A549 (cell line): ENCODE measurements at regions not wholly inside any gene's neighbourhood (a gene's known extent, or its start where the extent isn't known, plus 50 kb on each side); places are given as distances from the start of the nearest gene placed in this dataset.

Experiments used
- ATAC-seq, 2 experiments: fragments of 200-7000 bp in 1 of 2; fragments of >200 bp in 1 of 2; cut with Nextera tagmentation in 1 of 2; cut with Tn5 transposase in 1 of 2; 3 replicates each; pipeline versions ENCODE4 v1.8.0 to v1.9.1; 2018 to 2020; ENCODE audit warnings: mild to moderate bottlenecking in 1 of 2, moderate library complexity in 1 of 2
- CTCF ChIA-PET: fragments of 300-600 bp; sonication (Branson Sonifier 250); formaldehyde crosslinking; extraction: SDS; loops from one replicate; lab custom pipeline; 2021; ENCODE audit warnings: antibody characterized with exemption, inconsistent platforms; lab: Yijun Ruan, JAX
- POLR2A ChIA-PET: fragments of 350-600 bp; formaldehyde crosslinking; extraction: SDS; loops from one replicate; lab custom pipeline; 2021; ENCODE audit warnings: antibody characterized with exemption, inconsistent platforms; lab: Yijun Ruan, JAX
- DNase-seq, 2 experiments: peaks; one replicate each; pipeline versions ENCODE4 v3.0.0 to v3.0.0-alpha.2; 2011 to 2016; ENCODE audit warnings: low read depth in 1 of 2, low spot score in 1 of 2
- FAIRE-seq: peaks from 2 replicates; lab custom pipeline; 2011; peaks lifted over from hg19 to GRCh38; lab: Jason Lieb, UNC
- H3K27ac ChIP-seq, 2 experiments: fragments of >200 bp; sonication (Bioruptor Twin); formaldehyde crosslinking; 3 replicates each; pipeline ENCODE4 v1.5.1; 2016 to 2017
- H3K4me1 ChIP-seq: fragments of >200 bp; sonication (Bioruptor Twin); formaldehyde crosslinking; 3 replicates; pipeline ENCODE4 v1.6.1; 2016
- H3K4me2 ChIP-seq: fragments of >200 bp; sonication (Bioruptor Twin); formaldehyde crosslinking; 3 replicates; pipeline ENCODE4 v1.6.1; 2016
- H3K4me3 ChIP-seq: fragments of >200 bp; sonication (Bioruptor Twin); formaldehyde crosslinking; 3 replicates; pipeline ENCODE4 v1.5.1; 2016
- H3K9me3 ChIP-seq: fragments of >200 bp; sonication (Bioruptor Twin); formaldehyde crosslinking; 3 replicates; pipeline ENCODE4 v1.6.1; 2016
- ATOH8 ChIP-seq: fragments of 250-450 bp; sonication (Bioruptor Pico); IDR thresholded peaks from 2 replicates; pipeline ENCODE4 v1.5.0; 2020; ENCODE audit warnings: low read depth, mild to moderate bottlenecking, moderate library complexity
- CBX2 ChIP-seq: fragments of 200-600 bp; sonication (generic); IDR thresholded peaks from 2 replicates; pipeline ENCODE4 v1.6.1; 2016; ENCODE audit warnings: low read depth, mild to moderate bottlenecking, borderline replicate concordance
- CEBPB ChIP-seq, 2 experiments: fragments of >200 bp in 1 of 2; sonication (Bioruptor Twin) in 1 of 2; formaldehyde crosslinking in 1 of 2; IDR thresholded peaks; 2 replicates each; pipeline ENCODE4 v1.6.1; 2012 to 2016
- CHD4 ChIP-seq: fragments of 200-600 bp; sonication (generic); IDR thresholded peaks from 2 replicates; pipeline ENCODE4 v1.6.1; 2016; ENCODE audit warnings: antibody characterized with exemption, mild to moderate bottlenecking, borderline replicate concordance
- EHF ChIP-seq: fragments of 250-450 bp; sonication (Bioruptor Pico); IDR thresholded peaks from 2 replicates; pipeline ENCODE4 v1.5.0; 2020; ENCODE audit warnings: mild to moderate bottlenecking
- EP300 ChIP-seq, 2 experiments: fragments of >200 bp; sonication (Bioruptor Twin); formaldehyde crosslinking; IDR thresholded peaks; 2 replicates in 1 of 2; 3 replicates in 1 of 2; pipeline ENCODE4 v1.6.1; 2016 to 2017
- ESRRA ChIP-seq: fragments of 150-350 bp; IDR thresholded peaks from 2 replicates; pipeline ENCODE4 v1.6.1; 2014; ENCODE audit warnings: mild to moderate bottlenecking, low read length, borderline replicate concordance
- GATA3 ChIP-seq: IDR thresholded peaks from 2 replicates; pipeline ENCODE4 v1.6.1; 2012; ENCODE audit warnings: borderline replicate concordance
- HMGXB4 ChIP-seq: fragments of 250-450 bp; sonication (Bioruptor Pico); IDR thresholded peaks from 2 replicates; pipeline ENCODE4 v1.5.0; 2021; ENCODE audit warnings: mild to moderate bottlenecking, moderate library complexity, borderline replicate concordance
- HOXA7 ChIP-seq: fragments of 250-450 bp; sonication (Bioruptor Pico); IDR thresholded peaks from 2 replicates; pipeline ENCODE4 v1.5.0; 2020; ENCODE audit warnings: mild to moderate bottlenecking, moderate library complexity
- HOXB5 ChIP-seq: fragments of 250-450 bp; sonication (Bioruptor Pico); IDR thresholded peaks from 2 replicates; pipeline ENCODE4 v1.5.0; 2020; ENCODE audit warnings: mild to moderate bottlenecking, moderate library complexity
- KDM5A ChIP-seq: fragments of 200-600 bp; sonication (generic); IDR thresholded peaks from 2 replicates; pipeline ENCODE4 v1.6.1; 2016; ENCODE audit warnings: antibody characterized with exemption, mild to moderate bottlenecking
- MAZ ChIP-seq: fragments of 150-350 bp; IDR thresholded peaks from 2 replicates; pipeline ENCODE4 v1.6.1; 2014; ENCODE audit warnings: antibody characterized with exemption, low read depth, low read length, borderline replicate concordance
- NFE2L2 ChIP-seq: fragments of 150-350 bp; conservative IDR thresholded peaks from 2 replicates; pipeline ENCODE4 v1.6.1; 2014; ENCODE audit warnings: low read length
- NR3C1 ChIP-seq: fragments of >200 bp; sonication (Bioruptor Twin); formaldehyde crosslinking; IDR thresholded peaks from 3 replicates; pipeline ENCODE4 v1.6.1; 2017
- PHF8 ChIP-seq: fragments of 200-600 bp; sonication (generic); IDR thresholded peaks from 2 replicates; pipeline ENCODE4 v1.6.1; 2016; ENCODE audit warnings: low read depth, mild to moderate bottlenecking, antibody characterized with exemption, moderate library complexity, borderline replicate concordance
- POLR2A ChIP-seq: IDR thresholded peaks from 2 replicates; pipeline ENCODE4 v1.6.1; 2012; ENCODE audit warnings: mild to moderate bottlenecking, low read length
- RAD21 ChIP-seq, 2 experiments: fragments of >200 bp in 1 of 2; sonication (Bioruptor Twin) in 1 of 2; formaldehyde crosslinking in 1 of 2; IDR thresholded peaks in 1 of 2; conservative IDR thresholded peaks in 1 of 2; 2 replicates in 1 of 2; 3 replicates in 1 of 2; pipeline ENCODE4 v1.6.1; 2012 to 2018; ENCODE audit warnings: inconsistent platforms in 1 of 2
- REST ChIP-seq: fragments of 200-600 bp; sonication (generic); IDR thresholded peaks from 2 replicates; pipeline ENCODE4 v1.6.1; 2016; ENCODE audit warnings: antibody characterized with exemption, mild to moderate bottlenecking, moderate library complexity
- RFX5 ChIP-seq: fragments of 450-650 bp; IDR thresholded peaks from 2 replicates; pipeline ENCODE4 v1.7.1; 2014; ENCODE audit warnings: antibody characterized with exemption, mild to moderate bottlenecking, moderate library complexity
- SREBF2 ChIP-seq: fragments of 450-650 bp; IDR thresholded peaks from 2 replicates; pipeline ENCODE4 v1.6.1; 2014; ENCODE audit warnings: mild to moderate bottlenecking, moderate library complexity
- TP53 ChIP-seq: fragments of 250-450 bp; sonication (Bioruptor Pico); IDR thresholded peaks from 2 replicates; pipeline ENCODE4 v1.5.0; 2021; ENCODE audit warnings: mild to moderate bottlenecking, moderate library complexity
- ZC3H11A ChIP-seq: fragments of 450-650 bp; IDR thresholded peaks from 2 replicates; pipeline ENCODE4 v1.6.1; 2014; ENCODE audit warnings: antibody characterized with exemption, mild to moderate bottlenecking
- ZFP36 ChIP-seq: fragments of 450-650 bp; IDR thresholded peaks from 2 replicates; pipeline ENCODE4 v1.6.1; 2014; ENCODE audit warnings: borderline replicate concordance; ENCODE audit not compliant: partially characterized antibody
- WGBS: methylation state at CpG from one replicate; pipeline ENCODE4 v1.1.6; 2017; ENCODE audit errors: missing lambda C conversion rate; 5-methylcytosine and 5-hydroxymethylcytosine counted together
- TF ChIP-seq, protein P1 (sequence below): IDR thresholded peaks from 2 replicates; pipeline ENCODE4 v1.6.1; 2012
- TF ChIP-seq, protein P2 (sequence below): IDR thresholded peaks from 2 replicates; pipeline ENCODE4 v1.6.1; 2012; ENCODE audit warnings: low read depth, borderline replicate concordance

DNA sequence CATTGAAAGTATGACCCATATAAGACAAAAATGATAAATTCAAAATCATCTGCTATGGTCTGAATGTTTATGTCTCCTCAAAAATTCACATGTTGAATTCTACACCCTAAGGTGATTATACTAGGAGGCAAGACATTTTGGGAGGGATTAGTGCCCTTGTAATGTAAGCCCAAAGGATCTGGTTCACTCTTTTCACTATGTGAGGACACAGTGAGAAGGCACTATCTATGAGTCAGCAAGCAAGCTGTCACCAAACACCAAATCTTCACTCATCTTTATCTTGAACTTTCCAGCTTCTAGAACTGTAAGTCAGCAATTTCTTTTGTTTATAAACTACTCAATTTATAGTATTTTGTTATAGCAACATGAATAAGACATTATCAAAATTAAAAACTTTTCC, 284.7 kb upstream of the ZC3H15 start:
- ChIA-PET POLR2A (no interaction called here), CTCF (no interaction called here)
- H3K4me1 ChIP-seq, result no peaks in the 10 kb centered on the region
- TF ChIP-seq, protein P1, sequence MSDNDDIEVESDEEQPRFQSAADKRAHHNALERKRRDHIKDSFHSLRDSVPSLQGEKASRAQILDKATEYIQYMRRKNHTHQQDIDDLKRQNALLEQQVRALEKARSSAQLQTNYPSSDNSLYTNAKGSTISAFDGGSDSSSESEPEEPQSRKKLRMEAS, result no peak
- TF ChIP-seq EP300 (IDR thresholded peaks at IDR 0.05) (no peak), ESRRA (no peak), CHD4 (no peak), CEBPB (IDR thresholded peaks at IDR 0.05) (no peak)
- no peaks in the 10 kb centered on the region for H3K9me3 ChIP-seq
- H3K27ac ChIP-seq, result no peak overlapping the region
- H3K4me3 ChIP-seq, result no peak overlapping the region
- ATAC-seq, result no peak
- no peak for DNase-seq
- H3K4me2 ChIP-seq, result no peak overlapping the region
- FAIRE-seq, result no peak

- Histone ChIP-seq H3K4me2 (no peak overlapping the region), H3K4me3 (no peak overlapping the region), H3K27ac (no peak overlapping the region), H3K9me3 (no peaks in the 10 kb centered on the region), H3K4me1 (no peaks in the 10 kb centered on the region)
- DNase-seq (no peak), FAIRE-seq (no peak), ATAC-seq (no peak)
- ChIA-PET CTCF (interaction anchor here (1.4 kb wide), 1 partner anchor 49 kb away, joined by 3 read pairs; no protein-coding TSS in a partner anchor), POLR2A (no interaction called here)
- WGBS, result 19% methylated on average over 1 of the region's 1 CpG
- TF ChIP-seq MAZ (no peak), NR3C1 (no peak), RAD21 (conservative IDR thresholded peaks at IDR 0.05 in 1 of 2, IDR thresholded peaks at IDR 0.05 in 1 of 2) (no peak), HOXA7 (CRISPR knock-in tag) (no peak), HOXB5 (CRISPR knock-in tag) (no peak), RFX5 (no peak), NFE2L2 (no peak), POLR2A (no peak), TP53 (CRISPR knock-in tag) (no peak), ZC3H11A (no peak), EP300 (IDR thresholded peaks at IDR 0.05) (no peak), ZFP36 (no peak)
- TF ChIP-seq, protein P2, sequence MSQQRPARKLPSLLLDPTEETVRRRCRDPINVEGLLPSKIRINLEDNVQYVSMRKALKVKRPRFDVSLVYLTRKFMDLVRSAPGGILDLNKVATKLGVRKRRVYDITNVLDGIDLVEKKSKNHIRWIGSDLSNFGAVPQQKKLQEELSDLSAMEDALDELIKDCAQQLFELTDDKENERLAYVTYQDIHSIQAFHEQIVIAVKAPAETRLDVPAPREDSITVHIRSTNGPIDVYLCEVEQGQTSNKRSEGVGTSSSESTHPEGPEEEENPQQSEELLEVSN, result no peak
Measured at GRCh38 chr2:186205254-186205911, 280.7 kb upstream of the ZC3H15 start.

DNA sequence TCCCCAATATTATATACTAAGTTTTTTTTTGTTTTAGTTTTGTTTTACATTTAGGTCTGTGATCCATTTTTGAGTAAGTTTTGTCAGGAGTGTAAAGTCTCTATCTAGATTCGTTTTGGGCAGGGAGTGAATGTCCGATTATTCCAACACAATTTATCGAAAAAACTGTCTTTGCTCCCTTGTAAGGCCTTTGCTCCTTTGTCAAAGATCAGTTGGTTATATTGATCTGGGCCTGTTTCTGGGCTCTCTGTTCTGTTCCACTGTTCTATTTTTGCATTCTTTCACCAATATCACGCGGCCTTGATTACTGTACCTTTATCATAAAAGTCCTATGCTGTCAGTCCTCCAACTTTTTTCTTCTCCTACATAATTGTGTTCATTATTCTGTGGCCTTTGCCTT, 276.5 kb upstream of the ZC3H15 start:
- 75% methylated on average over 5 of the region's 5 CpGs for WGBS
- no peak for ATAC-seq
- Histone ChIP-seq H3K9me3 (no peaks in the 10 kb centered on the region), H3K4me2 (no peak overlapping the region), H3K4me3 (no peak overlapping the region), H3K27ac (no peak overlapping the region), H3K4me1 (no peaks in the 10 kb centered on the region)
- no peak for TF ChIP-seq CEBPB (IDR thresholded peaks at IDR 0.05)
- TF ChIP-seq CBX2, result no peak
- no peak for TF ChIP-seq GATA3
- no peak for TF ChIP-seq ATOH8 (CRISPR knock-in tag)
- TF ChIP-seq EHF, result no peak
- TF ChIP-seq KDM5A, result no peak
- TF ChIP-seq HOXB5 (CRISPR knock-in tag), result no peak
- no peak for TF ChIP-seq SREBF2
- no peak for TF ChIP-seq EP300 (IDR thresholded peaks at IDR 0.05)
- TF ChIP-seq HMGXB4 (CRISPR knock-in tag), result no peak
- TF ChIP-seq REST, result no peak
- TF ChIP-seq PHF8, result no peak
- DNase-seq, result no peak
- no peak for FAIRE-seq
- ChIA-PET POLR2A (no interaction called here), CTCF (no interaction called here)
